ENCODE measurements at regions not wholly inside any gene's neighbourhood (a gene's known extent, or its start where the extent isn't known, plus 50 kb on each side); places are given as distances from the start of the nearest gene placed in this dataset.

DNA sequence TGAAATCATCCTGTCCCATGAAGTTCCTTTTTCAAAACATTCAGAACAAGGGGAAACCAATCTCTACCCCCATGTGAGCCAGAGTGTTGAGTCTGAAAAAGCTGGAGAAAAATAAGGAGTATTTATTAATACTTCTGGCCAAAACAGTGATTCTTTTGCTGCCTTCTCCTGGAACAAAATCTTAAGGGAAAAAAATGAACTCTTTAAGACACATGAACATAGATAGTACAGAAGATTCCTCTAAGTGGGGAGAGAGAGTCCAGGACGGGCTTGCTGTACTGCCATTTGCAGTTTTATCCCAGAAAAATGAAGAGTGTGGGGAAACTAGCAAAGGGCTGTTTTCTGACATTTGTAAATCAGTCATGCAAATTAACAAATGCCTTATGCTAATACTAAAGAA lies 173.4 kb upstream of the CELF2 start:
- Histone ChIP-seq H3K9ac (replicated peaks; ENCODE audit: extremely low read depth, insufficient read depth, low read length) (no peak overlapping the region), H3K27me3 (ENCODE audit: control insufficient read depth in 2 of 2, insufficient read depth in 2 of 2, low read length in 2 of 2) (no peaks in the 10 kb centered on the region), H2AFZ (ENCODE audit: low read depth, low read length) (no peak overlapping the region), H3K79me2 (ENCODE audit: control insufficient read depth, insufficient read depth, low read length) (no peaks in the 10 kb centered on the region), H3K4me1 (ENCODE audit: control insufficient read depth, extremely low read depth, insufficient read depth, low read length) (no peaks in the 10 kb centered on the region), H3K4me2 (ENCODE audit: insufficient read depth, low read length) (no peak overlapping the region), H3K4me3 (replicated peaks in 1 of 3; ENCODE audit: insufficient read depth in 1 of 3, low read depth in 1 of 3, low read length in 3 of 3) (no peak overlapping the region), H3K36me3 (ENCODE audit: control insufficient read depth in 2 of 2, extremely low read depth in 1 of 2, insufficient read depth in 2 of 2, low read length in 2 of 2) (no peaks in the 10 kb centered on the region), H3K27ac (ENCODE audit: insufficient read depth, low read depth, low read length) (no peak overlapping the region), H4K20me1 (replicated peaks; ENCODE audit: control insufficient read depth, extremely low read depth, insufficient read depth, low read length) (no peaks in the 10 kb centered on the region), H3K9me1 (replicated peaks; ENCODE audit: control insufficient read depth, extremely low read depth, insufficient read depth, low read length) (no peaks in the 10 kb centered on the region), H3K9me3 (replicated peaks; ENCODE audit: control insufficient read depth, insufficient read depth, low read length) (no peaks in the 10 kb centered on the region)
- DNase-seq (ENCODE audit: low read depth, low spot score) (no peak), FAIRE-seq (no peak)
- ChIA-PET POLR2A (no interaction called here), CTCF (interaction anchor here (1.2 kb wide), 1 partner anchor 1236 kb away, joined by 3 read pairs; no protein-coding TSS in a partner anchor)
- intact Hi-C loops (cut with micrococcal nuclease) (no loop called here), dilution Hi-C loops (cut with MboI; ENCODE audit: extremely low pct_ligation_motif_present, low sequenced_read_pairs) (no loop called here)
- no TSS peak for BruUV-seq (replicated peaks)
- TF ChIP-seq POLR2A (IDR thresholded peaks at IDR 0.05; ENCODE audit: low read depth, low read length) (no peak), POLR2AphosphoS5 (IDR thresholded peaks at IDR 0.05; ENCODE audit: insufficient read depth, low read depth, low read length) (no peak), FOS (IDR thresholded peaks at IDR 0.05; ENCODE audit: borderline replicate concordance, insufficient read depth, low read length) (no peak), GATA2 (IDR thresholded peaks at IDR 0.05; ENCODE audit: insufficient read depth, insufficient read length, low read depth, low read length) (no peak), MAX (IDR thresholded peaks at IDR 0.05; ENCODE audit: insufficient read depth, insufficient read length) (no peak), MYC (IDR thresholded peaks at IDR 0.05; ENCODE audit: low read depth, low read length) (no peak), EZH2 (IDR thresholded peaks at IDR 0.05; ENCODE audit: borderline replicate concordance, low read depth, low read length, severe bottlenecking) (no peak), JUN (IDR thresholded peaks at IDR 0.05; ENCODE audit: borderline replicate concordance, insufficient read depth, insufficient read length, low read depth) (no peak)
- TF ChIP-seq, protein P1, sequence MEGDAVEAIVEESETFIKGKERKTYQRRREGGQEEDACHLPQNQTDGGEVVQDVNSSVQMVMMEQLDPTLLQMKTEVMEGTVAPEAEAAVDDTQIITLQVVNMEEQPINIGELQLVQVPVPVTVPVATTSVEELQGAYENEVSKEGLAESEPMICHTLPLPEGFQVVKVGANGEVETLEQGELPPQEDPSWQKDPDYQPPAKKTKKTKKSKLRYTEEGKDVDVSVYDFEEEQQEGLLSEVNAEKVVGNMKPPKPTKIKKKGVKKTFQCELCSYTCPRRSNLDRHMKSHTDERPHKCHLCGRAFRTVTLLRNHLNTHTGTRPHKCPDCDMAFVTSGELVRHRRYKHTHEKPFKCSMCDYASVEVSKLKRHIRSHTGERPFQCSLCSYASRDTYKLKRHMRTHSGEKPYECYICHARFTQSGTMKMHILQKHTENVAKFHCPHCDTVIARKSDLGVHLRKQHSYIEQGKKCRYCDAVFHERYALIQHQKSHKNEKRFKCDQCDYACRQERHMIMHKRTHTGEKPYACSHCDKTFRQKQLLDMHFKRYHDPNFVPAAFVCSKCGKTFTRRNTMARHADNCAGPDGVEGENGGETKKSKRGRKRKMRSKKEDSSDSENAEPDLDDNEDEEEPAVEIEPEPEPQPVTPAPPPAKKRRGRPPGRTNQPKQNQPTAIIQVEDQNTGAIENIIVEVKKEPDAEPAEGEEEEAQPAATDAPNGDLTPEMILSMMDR (IDR thresholded peaks at IDR 0.05; ENCODE audit: extremely low read depth in 1 of 2, insufficient read depth in 1 of 2, low read depth in 1 of 2, low read length in 2 of 2) = no peak

Data from endothelial cell of umbilical vein (primary cell).